GM19043 (cell line): ENCODE measurements at regions not wholly inside any gene's neighbourhood (a gene's known extent, or its start where the extent isn't known, plus 50 kb on each side); places are given as distances from the start of the nearest gene placed in this dataset.

Experiments
- ATAC-seq: cut with Tn5 transposase; IDR thresholded peaks from one replicate; pipeline ENCODE4 v1.9.1; 2021; ENCODE audit warnings: low read depth; ENCODE audit not compliant: unreplicated experiment

GRCh38 chr5:168011096-168011495, 280.3 kb upstream of the WWC1 start:
- ATAC-seq = no peak

GRCh38 chr5:168012006-168012405, 279.4 kb upstream of the WWC1 start:
- ATAC-seq = no peak

- ATAC-seq = no peak
Measured at GRCh38 chr5:168013546-168013945, 277.9 kb upstream of the WWC1 start.

- ATAC-seq = no peak
Measured at GRCh38 chr5:168014433-168015123, 276.9 kb upstream of the WWC1 start.

GRCh38 chr5:168015506-168015905, 275.9 kb upstream of the WWC1 start:
- no peak for ATAC-seq

GRCh38 chr5:168017313-168017712, 274.1 kb upstream of the WWC1 start:
- no peak for ATAC-seq

- no peak for ATAC-seq
Measured at GRCh38 chr5:168019143-168019542, 272.3 kb upstream of the WWC1 start.

- no peak for ATAC-seq
Measured at GRCh38 chr5:168020542-168021294, 270.7 kb upstream of the WWC1 start.

GRCh38 chr5:168022446-168023169, 268.8 kb upstream of the WWC1 start:
- ATAC-seq = no peak

GRCh38 chr5:168023191-168023590, 268.3 kb upstream of the WWC1 start:
- ATAC-seq = no peak

GRCh38 chr5:168024306-168024705, 267.1 kb upstream of the WWC1 start:
- ATAC-seq = no peak

GRCh38 chr5:168027007-168027406, 264.4 kb upstream of the WWC1 start:
- ATAC-seq = no peak

- no peak for ATAC-seq
Measured at GRCh38 chr5:168030912-168031311, 260.5 kb upstream of the WWC1 start.

GRCh38 chr5:168031614-168032013, 259.8 kb upstream of the WWC1 start:
- no peak for ATAC-seq

- ATAC-seq = no peak
Measured at GRCh38 chr5:168039039-168039438, 252.4 kb upstream of the WWC1 start.

- ATAC-seq = no peak
Measured at GRCh38 chr5:168039566-168040248, 251.7 kb upstream of the WWC1 start.

- ATAC-seq = no peak
Measured at GRCh38 chr5:168041583-168041982, 249.9 kb upstream of the WWC1 start.

- no peak for ATAC-seq
Measured at GRCh38 chr5:168042284-168043068, 249.0 kb upstream of the WWC1 start.

- ATAC-seq = no peak
Measured at GRCh38 chr5:168046163-168046562, 245.3 kb upstream of the WWC1 start.

GRCh38 chr5:168047043-168047668, 244.3 kb upstream of the WWC1 start:
- no peak for ATAC-seq
